ENCODE measurements at regions not wholly inside any gene's neighbourhood (a gene's known extent, or its start where the extent isn't known, plus 50 kb on each side); places are given as distances from the start of the nearest gene placed in this dataset.
"Not testable (repeated sequence)": the region's sequence is repeated elsewhere in the genome, so short reads cannot be mapped to it uniquely, and the experiment has no call there.

GRCh38 chr4:189667386-189667785 is 273.3 kb upstream of the FRG1 start:
- TF ChIP-seq CTCF (conservative IDR thresholded peaks at IDR 0.05 in 1 of 2, IDR thresholded peaks at IDR 0.05 in 1 of 2; ENCODE audit: low read depth in 1 of 2, low read length in 2 of 2); EZH2 (IDR thresholded peaks at IDR 0.05; ENCODE audit: low read length, missing control alignments): not testable (repeated sequence)

Data from fibroblast of lung (primary cell).